ENCODE measurements at regions not wholly inside any gene's neighbourhood (a gene's known extent, or its start where the extent isn't known, plus 50 kb on each side); places are given as distances from the start of the nearest gene placed in this dataset.

- TF ChIP-seq, protein P1, sequence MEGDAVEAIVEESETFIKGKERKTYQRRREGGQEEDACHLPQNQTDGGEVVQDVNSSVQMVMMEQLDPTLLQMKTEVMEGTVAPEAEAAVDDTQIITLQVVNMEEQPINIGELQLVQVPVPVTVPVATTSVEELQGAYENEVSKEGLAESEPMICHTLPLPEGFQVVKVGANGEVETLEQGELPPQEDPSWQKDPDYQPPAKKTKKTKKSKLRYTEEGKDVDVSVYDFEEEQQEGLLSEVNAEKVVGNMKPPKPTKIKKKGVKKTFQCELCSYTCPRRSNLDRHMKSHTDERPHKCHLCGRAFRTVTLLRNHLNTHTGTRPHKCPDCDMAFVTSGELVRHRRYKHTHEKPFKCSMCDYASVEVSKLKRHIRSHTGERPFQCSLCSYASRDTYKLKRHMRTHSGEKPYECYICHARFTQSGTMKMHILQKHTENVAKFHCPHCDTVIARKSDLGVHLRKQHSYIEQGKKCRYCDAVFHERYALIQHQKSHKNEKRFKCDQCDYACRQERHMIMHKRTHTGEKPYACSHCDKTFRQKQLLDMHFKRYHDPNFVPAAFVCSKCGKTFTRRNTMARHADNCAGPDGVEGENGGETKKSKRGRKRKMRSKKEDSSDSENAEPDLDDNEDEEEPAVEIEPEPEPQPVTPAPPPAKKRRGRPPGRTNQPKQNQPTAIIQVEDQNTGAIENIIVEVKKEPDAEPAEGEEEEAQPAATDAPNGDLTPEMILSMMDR (IDR thresholded peaks at IDR 0.05), result no peak
Measured at GRCh38 chr16:65819136-65819898, 547.2 kb upstream of the CDH5 start.

DNA sequence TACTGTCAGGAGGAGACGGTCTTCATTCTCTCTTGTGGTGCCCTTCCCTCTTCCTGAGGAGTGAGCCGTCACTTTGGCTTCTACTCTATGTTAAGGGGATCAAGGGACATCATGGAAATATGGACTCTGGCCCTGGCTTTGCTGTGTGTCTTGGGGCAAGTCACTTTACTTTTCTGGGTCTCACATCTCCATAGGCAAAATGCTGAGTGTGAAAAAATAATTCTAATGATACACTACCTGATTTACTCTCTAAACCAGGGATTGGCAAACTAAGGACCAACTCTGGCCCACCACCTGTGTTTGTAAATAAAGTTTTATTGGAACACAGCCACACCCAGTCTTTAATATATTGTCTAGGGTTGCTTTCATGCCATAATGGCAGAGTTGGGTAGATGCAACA, 548.7 kb upstream of the CDH5 start:
- TF ChIP-seq, protein P1 (IDR thresholded peaks at IDR 0.05), result no peak

DNA sequence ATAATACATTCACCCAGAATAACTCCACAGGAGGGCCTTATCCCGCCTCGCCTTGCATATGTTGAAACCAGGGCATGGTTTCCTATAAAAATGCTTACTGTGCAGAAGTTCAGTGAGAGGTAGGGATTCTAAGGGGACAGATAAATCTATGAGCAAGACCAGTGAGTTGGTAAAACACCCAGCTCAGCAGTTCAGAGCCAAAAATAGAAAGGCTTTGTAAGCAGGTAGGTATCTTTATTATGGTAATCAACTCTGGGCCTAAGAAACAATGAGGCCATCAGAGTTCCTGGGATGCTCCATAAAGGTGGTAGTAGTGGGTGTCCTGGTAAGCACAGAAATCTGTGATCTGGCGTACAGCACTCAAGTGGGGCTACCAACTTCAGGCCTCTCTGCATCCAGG, 549.4 kb upstream of the CDH5 start:
- TF ChIP-seq, protein P1 (IDR thresholded peaks at IDR 0.05), result no peak

DNA sequence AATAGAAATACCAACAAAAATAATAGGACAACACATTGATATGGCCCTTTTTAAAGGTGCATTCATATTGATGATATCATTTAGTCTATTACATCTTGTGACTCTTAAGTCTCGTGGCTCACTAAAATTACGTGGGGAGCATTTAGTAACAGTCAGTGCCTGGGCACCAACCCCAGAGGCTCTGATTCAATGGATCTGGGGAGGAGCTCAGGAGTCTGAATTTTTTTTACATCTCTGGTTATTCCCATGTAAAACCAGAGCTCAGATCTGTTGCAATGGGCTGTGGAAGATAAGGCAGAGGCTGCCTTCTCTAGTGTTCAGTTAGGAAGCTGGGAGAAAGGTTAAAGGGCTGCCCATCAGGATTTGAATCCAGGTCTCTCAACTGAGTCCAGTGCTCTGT, 549.9 kb upstream of the CDH5 start:
- TF ChIP-seq, protein P1 (IDR thresholded peaks at IDR 0.05), result no peak

DNA sequence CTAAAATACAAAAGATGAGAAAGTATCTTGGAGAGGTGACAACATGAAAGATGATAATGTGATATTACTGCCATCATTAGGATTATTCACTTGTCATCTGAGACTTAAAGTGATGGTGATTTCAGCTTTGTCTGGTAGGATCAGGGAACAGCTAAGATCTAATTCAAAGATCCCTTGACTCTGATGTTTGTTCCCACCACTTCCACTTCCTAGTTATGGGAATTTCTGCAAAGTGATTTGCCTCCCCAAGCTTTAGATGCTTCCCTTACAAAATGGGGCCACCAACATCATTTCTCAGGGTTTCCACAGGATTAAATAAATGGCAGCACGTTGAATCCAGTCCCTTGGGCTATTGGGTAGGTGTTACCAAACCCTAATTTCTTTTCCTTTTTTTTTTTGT, 550.8 kb upstream of the CDH5 start:
- TF ChIP-seq, protein P1 (IDR thresholded peaks at IDR 0.05), result no peak

DNA sequence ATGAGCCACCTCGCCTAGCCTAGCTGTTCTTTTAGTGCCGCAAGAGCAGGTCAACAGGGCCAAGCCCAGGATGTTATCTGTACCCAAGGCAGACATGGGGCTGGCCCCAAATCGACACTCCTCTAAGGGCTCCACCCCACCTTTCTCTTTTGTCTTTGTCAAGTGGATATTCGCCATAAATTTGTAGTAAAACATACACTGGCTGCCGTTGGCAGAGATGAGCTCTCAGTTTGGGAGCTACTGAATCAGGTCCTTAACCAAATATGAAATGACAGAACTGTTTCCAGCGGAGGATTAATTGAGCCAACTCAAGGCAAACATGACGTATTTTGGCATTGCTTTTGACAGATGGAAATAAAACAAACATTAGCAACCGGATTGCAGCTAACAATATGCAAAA, 556.9 kb upstream of the CDH5 start:
- TF ChIP-seq, protein P1 (IDR thresholded peaks at IDR 0.05), result no peak

DNA sequence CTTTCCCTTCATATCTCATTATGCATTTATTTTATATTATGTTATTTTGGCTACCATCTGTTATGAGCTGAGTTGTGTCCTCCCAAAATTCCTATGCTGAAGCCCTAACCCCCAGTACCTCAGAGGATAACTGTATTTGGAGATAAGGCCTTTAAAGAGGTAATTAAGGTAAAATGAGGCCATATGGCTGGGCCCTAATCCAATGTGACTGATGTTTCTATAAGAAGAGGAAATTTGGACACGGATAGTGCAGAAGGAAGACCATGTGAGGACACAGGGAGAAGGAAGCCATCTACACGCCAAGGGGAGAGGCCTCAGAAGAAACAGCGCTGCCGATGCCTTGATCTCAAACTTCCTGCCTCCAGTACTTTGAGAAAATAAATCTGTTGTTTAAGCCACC, 557.7 kb upstream of the CDH5 start:
- TF ChIP-seq, protein P1 (IDR thresholded peaks at IDR 0.05), result no peak

GRCh38 chr16:65807858-65808257, 558.6 kb upstream of the CDH5 start:
- TF ChIP-seq, protein P1 (IDR thresholded peaks at IDR 0.05), result no peak
